ENCODE measurements at regions not wholly inside any gene's neighbourhood (a gene's known extent, or its start where the extent isn't known, plus 50 kb on each side); places are given as distances from the start of the nearest gene placed in this dataset.
A peak's percentile ranks its signal among the peaks of the same experiment; 100 is the strongest.

GRCh38 chr13:88360761-88361160 lies 689.6 kb downstream of the SLITRK5 start:
- FAIRE-seq (no peak), ATAC-seq (peak in 2 of 4 donors; percentile 24 to 28), DNase-seq (no peak)
- Histone ChIP-seq H3K36me3 (no peaks in the 10 kb centered on the region), H3K9me3 (no peaks in the 10 kb centered on the region), H3K27me3 (no peaks in the 10 kb centered on the region), H3K4me3 (no peak overlapping the region), H3K4me1 (no peaks in the 10 kb centered on the region), H3K27ac (no peak overlapping the region)
- 34 to 41% methylated on average over 2 of the region's 2 CpGs for WGBS, 2 donors
- no peak for TF ChIP-seq CTCF (IDR thresholded peaks at IDR 0.05)
- intact Hi-C loops (cut with DNase I) = no loop called here

DNA sequence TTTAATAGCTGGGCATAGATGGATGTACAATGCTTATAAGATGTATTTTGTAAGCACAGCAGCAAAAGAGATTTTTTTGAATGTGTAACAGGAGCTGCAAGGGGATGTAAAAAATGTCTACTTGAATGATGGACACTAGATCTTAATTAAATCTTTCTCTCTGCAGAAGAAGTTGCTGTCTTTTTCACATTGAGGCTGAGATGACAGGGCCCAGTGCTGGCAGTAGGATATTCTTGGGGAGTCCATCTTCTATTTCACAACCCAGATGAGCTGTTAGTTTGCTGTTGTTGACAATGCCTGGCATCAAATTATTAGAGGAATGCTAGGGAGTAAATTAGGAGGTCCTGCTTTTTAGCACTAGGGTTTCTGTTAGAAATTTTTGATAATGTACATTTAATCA lies 698.7 kb downstream of the SLITRK5 start:
- Histone ChIP-seq H3K4me1 (no peaks in the 10 kb centered on the region), H3K36me3 (no peaks in the 10 kb centered on the region), H3K9me3 (no peaks in the 10 kb centered on the region), H3K4me3 (no peak overlapping the region), H3K27ac (no peak overlapping the region), H3K27me3 (no peaks in the 10 kb centered on the region)
- ATAC-seq (no peak), DNase-seq (no peak), FAIRE-seq (no peak)
- intact Hi-C loops (cut with DNase I) = no loop called here
- no peak for TF ChIP-seq CTCF (IDR thresholded peaks at IDR 0.05)

DNA sequence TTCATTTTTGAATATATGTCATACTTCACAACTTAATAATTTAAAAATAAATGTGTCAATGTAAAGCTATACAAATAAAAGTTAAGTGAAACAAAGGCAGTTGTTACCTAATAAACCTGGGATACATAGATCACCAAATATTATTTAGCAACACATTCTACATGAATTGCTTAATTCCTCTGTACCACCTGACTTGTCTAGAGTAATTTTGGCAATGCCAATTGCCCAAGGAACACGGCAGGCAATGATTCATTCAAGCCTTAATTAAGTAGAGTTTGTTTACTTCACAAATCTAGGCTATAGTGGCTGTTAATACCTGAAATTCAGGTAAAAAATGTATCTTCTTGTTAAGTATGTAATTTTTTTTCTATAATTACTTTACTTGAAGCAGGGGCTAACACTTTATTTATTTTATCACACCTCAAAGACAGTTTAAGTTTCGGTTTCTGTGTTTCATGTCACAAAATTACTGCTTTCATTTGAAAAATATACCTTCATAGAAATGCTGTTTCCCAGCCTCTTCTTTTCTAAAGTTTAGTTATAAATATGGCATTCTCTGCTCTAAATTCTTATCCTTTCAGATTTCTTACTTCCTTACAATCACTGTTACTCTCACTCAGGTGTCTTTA lies 705.7 kb downstream of the SLITRK5 start:
- 35 to 36% methylated on average over 2 of the region's 2 CpGs for WGBS, 2 donors
- Histone ChIP-seq H3K9me3 (no peaks in the 10 kb centered on the region), H3K27me3 (no peaks in the 10 kb centered on the region), H3K36me3 (no peaks in the 10 kb centered on the region), H3K27ac (no peak overlapping the region), H3K4me1 (no peaks in the 10 kb centered on the region), H3K4me3 (no peak overlapping the region)
- TF ChIP-seq CTCF (IDR thresholded peaks at IDR 0.05) = no peak
- ATAC-seq = no peak
- intact Hi-C loops (cut with DNase I) = no loop called here
- no peak for FAIRE-seq
- DNase-seq = no peak

GRCh38 chr13:88377852-88378251 lies 706.7 kb downstream of the SLITRK5 start:
- H3K27me3 ChIP-seq = no peaks in the 10 kb centered on the region
- no peak overlapping the region for H3K27ac ChIP-seq
- FAIRE-seq = no peak
- H3K4me1 ChIP-seq = no peaks in the 10 kb centered on the region
- no peak for ATAC-seq
- no peak overlapping the region for H3K4me3 ChIP-seq
- DNase-seq = no peak
- no peak for TF ChIP-seq CTCF (IDR thresholded peaks at IDR 0.05)
- H3K9me3 ChIP-seq = no peaks in the 10 kb centered on the region
- no peaks in the 10 kb centered on the region for H3K36me3 ChIP-seq
- intact Hi-C loops (cut with DNase I) = no loop called here
- 70 to 73% methylated on average over 2 of the region's 2 CpGs for WGBS, 2 donors

DNA sequence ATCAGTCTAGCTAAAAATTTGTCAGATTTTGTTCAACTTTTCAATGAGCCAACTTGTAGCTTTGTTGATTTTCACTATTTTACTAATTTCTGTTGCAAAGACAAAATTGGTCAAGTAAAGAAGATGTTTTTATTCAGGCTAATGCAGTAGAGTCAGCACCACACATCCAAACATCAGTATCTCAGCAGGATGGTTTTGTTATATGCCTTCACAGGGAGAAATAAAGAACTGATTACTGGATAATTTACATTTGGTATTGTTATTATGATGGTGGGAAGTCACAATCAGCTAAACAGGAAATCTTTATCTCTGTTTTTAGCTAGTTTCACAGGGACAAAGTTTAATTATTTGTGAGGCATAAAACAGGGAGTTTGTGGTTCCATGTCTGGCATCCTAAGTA lies 713.4 kb downstream of the SLITRK5 start:
- Histone ChIP-seq H3K9me3 (no peaks in the 10 kb centered on the region), H3K36me3 (no peaks in the 10 kb centered on the region), H3K27me3 (no peaks in the 10 kb centered on the region), H3K27ac (no peak overlapping the region), H3K4me3 (no peak overlapping the region), H3K4me1 (no peaks in the 10 kb centered on the region)
- no peak for ATAC-seq
- intact Hi-C loops (cut with DNase I) = no loop called here
- TF ChIP-seq CTCF (IDR thresholded peaks at IDR 0.05) = no peak
- no peak for DNase-seq
- no peak for FAIRE-seq
